ENCODE measurements at regions not wholly inside any gene's neighbourhood (a gene's known extent, or its start where the extent isn't known, plus 50 kb on each side); places are given as distances from the start of the nearest gene placed in this dataset.

DNA sequence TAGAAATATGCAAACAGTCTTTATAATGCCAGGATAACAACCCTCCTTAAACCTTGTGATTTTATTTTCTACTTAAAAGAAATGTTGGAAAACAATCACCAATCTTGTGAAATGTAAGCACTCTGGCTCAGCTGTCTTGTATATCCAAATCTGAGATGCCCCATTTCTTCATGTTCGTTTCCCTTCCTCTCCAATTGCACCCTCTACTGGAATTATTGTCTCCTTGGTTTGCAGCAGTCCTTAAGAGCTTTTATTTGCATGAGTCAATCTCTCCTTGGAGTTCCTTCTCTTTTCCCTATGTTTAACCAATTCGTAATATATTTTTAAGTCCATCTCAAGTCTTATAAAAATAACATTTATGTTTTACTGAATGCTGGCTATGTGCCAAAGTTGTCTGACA is 362.0 kb upstream of the CDH10 start:
- TF ChIP-seq CTCF (IDR thresholded peaks at IDR 0.05; ENCODE audit: low read depth, low read length) = peak; percentile 21
- TF ChIP-seq, protein P1, sequence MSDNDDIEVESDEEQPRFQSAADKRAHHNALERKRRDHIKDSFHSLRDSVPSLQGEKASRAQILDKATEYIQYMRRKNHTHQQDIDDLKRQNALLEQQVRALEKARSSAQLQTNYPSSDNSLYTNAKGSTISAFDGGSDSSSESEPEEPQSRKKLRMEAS (IDR thresholded peaks at IDR 0.05; ENCODE audit: low read depth, low read length) = no peak

Data from NB4 (cell line).